ENCODE measurements at regions not wholly inside any gene's neighbourhood (a gene's known extent, or its start where the extent isn't known, plus 50 kb on each side); places are given as distances from the start of the nearest gene placed in this dataset.

- TF ChIP-seq CTCF (IDR thresholded peaks at IDR 0.05; ENCODE audit: low read depth, low read length) (no peak), POLR2A (IDR thresholded peaks at IDR 0.05; ENCODE audit: extremely low read depth, insufficient read length) (no peak)
Observed at GRCh38 chr1:34412598-34413370, 236.1 kb downstream of the C1orf94 start.

Data from NB4 (cell line).